ENCODE measurements at regions not wholly inside any gene's neighbourhood (a gene's known extent, or its start where the extent isn't known, plus 50 kb on each side); places are given as distances from the start of the nearest gene placed in this dataset.
A peak's percentile ranks its signal among the peaks of the same experiment; 100 is the strongest.

GRCh38 chr6:126803769-126804168, 314.7 kb upstream of the RSPO3 start:
- no peaks in the 10 kb centered on the region for H3K27me3 ChIP-seq (ENCODE audit: insufficient read depth, low read length)
- H2AFZ ChIP-seq (ENCODE audit: low read length), result no peak overlapping the region
- no peak for TF ChIP-seq CTCF (IDR thresholded peaks at IDR 0.05; ENCODE audit: extremely low read depth, low read depth, low read length)
- H3K27ac ChIP-seq (ENCODE audit: low read depth, low read length), result no peak overlapping the region
- H3K9me3 ChIP-seq (ENCODE audit: low read depth, low read length), result no peaks in the 10 kb centered on the region
- H3K79me2 ChIP-seq (ENCODE audit: insufficient read depth, low read length), result no peaks in the 10 kb centered on the region
- no peak overlapping the region for H3K4me2 ChIP-seq (ENCODE audit: insufficient read depth, low read length)
- no peak for DNase-seq (ENCODE audit: insufficient read length, low spot score, missing footprints)
- no peak overlapping the region for H3K4me3 ChIP-seq (ENCODE audit: insufficient read depth, low read length)
- no peaks in the 10 kb centered on the region for H3K36me3 ChIP-seq (ENCODE audit: insufficient read depth, low read length)
- no peaks in the 10 kb centered on the region for H4K20me1 ChIP-seq (ENCODE audit: insufficient read depth, low read length)
- peaks cover 5% of the 10 kb centered on the region for H3K4me1 ChIP-seq (ENCODE audit: insufficient read depth, low read length)

DNA sequence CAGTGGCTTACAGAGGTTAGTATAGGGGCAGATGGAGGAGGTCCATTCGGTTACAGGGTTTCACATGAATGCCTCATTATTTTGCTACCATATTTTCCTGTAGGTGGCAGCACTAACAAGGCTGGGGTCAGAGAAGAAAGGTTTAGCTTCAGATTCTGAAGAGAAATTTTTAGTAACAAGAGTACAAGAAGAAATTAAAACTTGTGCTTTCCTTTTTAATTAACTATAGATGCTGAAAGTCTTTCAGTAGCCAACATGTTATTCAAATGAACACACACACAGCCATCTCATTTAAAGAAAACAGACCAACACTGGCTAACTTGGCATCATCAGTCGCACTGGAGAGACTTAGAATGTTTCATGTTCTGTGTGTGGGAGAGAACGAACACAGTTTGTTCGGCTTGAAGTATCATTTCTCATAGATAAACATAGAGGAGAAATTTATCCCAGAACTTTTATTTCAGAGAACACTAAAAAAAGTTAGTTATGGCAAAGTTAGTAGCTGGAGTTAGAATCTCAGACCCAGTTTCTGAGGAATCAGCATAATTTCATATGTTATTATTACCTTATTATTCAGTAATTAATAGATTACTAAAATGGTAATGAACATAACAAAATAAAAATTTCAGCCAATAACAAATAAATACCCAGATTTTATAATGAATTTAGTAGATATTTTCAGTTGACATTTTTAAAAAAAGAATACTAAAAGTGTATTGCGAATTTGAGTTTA, 314.0 kb upstream of the RSPO3 start:
- TF ChIP-seq CTCF (IDR thresholded peaks at IDR 0.05; ENCODE audit: extremely low read depth, low read depth, low read length), result peak; percentile 83
- Histone ChIP-seq H3K9me3 (ENCODE audit: low read depth, low read length) (no peaks in the 10 kb centered on the region), H3K27ac (ENCODE audit: low read depth, low read length) (no peak overlapping the region), H4K20me1 (ENCODE audit: insufficient read depth, low read length) (no peaks in the 10 kb centered on the region), H3K36me3 (ENCODE audit: insufficient read depth, low read length) (no peaks in the 10 kb centered on the region), H3K4me3 (ENCODE audit: insufficient read depth, low read length) (no peak overlapping the region), H3K27me3 (ENCODE audit: insufficient read depth, low read length) (no peaks in the 10 kb centered on the region), H3K4me2 (ENCODE audit: insufficient read depth, low read length) (peak overlapping the region; percentile 40), H3K79me2 (ENCODE audit: insufficient read depth, low read length) (no peaks in the 10 kb centered on the region), H2AFZ (ENCODE audit: low read length) (no peak overlapping the region), H3K4me1 (ENCODE audit: insufficient read depth, low read length) (peaks cover 5% of the 10 kb centered on the region)
- DNase-seq (ENCODE audit: insufficient read length, low spot score, missing footprints), result no peak

GRCh38 chr6:126805861-126806260, 312.6 kb upstream of the RSPO3 start:
- Histone ChIP-seq H3K79me2 (ENCODE audit: insufficient read depth, low read length) (no peaks in the 10 kb centered on the region), H4K20me1 (ENCODE audit: insufficient read depth, low read length) (no peaks in the 10 kb centered on the region), H3K27ac (ENCODE audit: low read depth, low read length) (no peak overlapping the region), H3K4me3 (ENCODE audit: insufficient read depth, low read length) (no peak overlapping the region), H3K27me3 (ENCODE audit: insufficient read depth, low read length) (no peaks in the 10 kb centered on the region), H3K9me3 (ENCODE audit: low read depth, low read length) (no peaks in the 10 kb centered on the region), H2AFZ (ENCODE audit: low read length) (no peak overlapping the region), H3K4me1 (ENCODE audit: insufficient read depth, low read length) (peaks cover 7% of the 10 kb centered on the region), H3K36me3 (ENCODE audit: insufficient read depth, low read length) (no peaks in the 10 kb centered on the region), H3K4me2 (ENCODE audit: insufficient read depth, low read length) (no peak overlapping the region)
- no peak for DNase-seq (ENCODE audit: insufficient read length, low spot score, missing footprints)
- no peak for TF ChIP-seq CTCF (IDR thresholded peaks at IDR 0.05; ENCODE audit: extremely low read depth, low read depth, low read length)

GRCh38 chr6:126807876-126808275, 310.6 kb upstream of the RSPO3 start:
- Histone ChIP-seq H3K9me3 (ENCODE audit: low read depth, low read length) (no peaks in the 10 kb centered on the region), H4K20me1 (ENCODE audit: insufficient read depth, low read length) (no peaks in the 10 kb centered on the region), H3K36me3 (ENCODE audit: insufficient read depth, low read length) (no peaks in the 10 kb centered on the region), H3K4me2 (ENCODE audit: insufficient read depth, low read length) (no peak overlapping the region), H3K4me1 (ENCODE audit: insufficient read depth, low read length) (peaks cover 26% of the 10 kb centered on the region), H3K27me3 (ENCODE audit: insufficient read depth, low read length) (no peaks in the 10 kb centered on the region), H3K4me3 (ENCODE audit: insufficient read depth, low read length) (no peak overlapping the region), H2AFZ (ENCODE audit: low read length) (no peak overlapping the region), H3K79me2 (ENCODE audit: insufficient read depth, low read length) (no peaks in the 10 kb centered on the region), H3K27ac (ENCODE audit: low read depth, low read length) (no peak overlapping the region)
- TF ChIP-seq CTCF (IDR thresholded peaks at IDR 0.05; ENCODE audit: extremely low read depth, low read depth, low read length), result no peak
- no peak for DNase-seq (ENCODE audit: insufficient read length, low spot score, missing footprints)

Measured in osteoblast (primary cell).